ENCODE measurements at regions not wholly inside any gene's neighbourhood (a gene's known extent, or its start where the extent isn't known, plus 50 kb on each side); places are given as distances from the start of the nearest gene placed in this dataset.

- DNase-seq: no peak
Measured at GRCh38 chr2:88281302-88282217, 111.4 kb downstream of the THNSL2 start.

DNA sequence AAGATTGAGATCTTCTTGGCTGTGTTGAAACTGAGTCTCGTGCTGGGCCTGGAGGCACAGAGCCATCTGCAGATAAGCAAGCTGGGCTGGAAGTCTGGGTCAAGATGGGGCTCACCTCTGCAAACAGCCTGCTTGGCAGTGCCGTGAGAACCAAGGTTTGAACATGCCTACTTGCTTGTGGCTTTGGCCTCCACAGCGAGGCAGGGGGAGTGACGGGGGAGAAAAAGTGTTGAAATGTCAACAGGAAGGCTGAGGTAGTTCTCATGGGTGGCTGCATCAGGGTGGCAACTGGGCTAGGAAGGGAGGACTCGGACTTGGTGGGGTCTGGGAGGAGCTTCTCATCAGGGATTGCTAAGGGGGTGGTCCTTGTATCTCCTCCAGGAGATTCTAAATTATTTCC lies 99.7 kb downstream of the THNSL2 start:
- peak; percentile 23 for DNase-seq

- DNase-seq: peak; percentile 19
Measured at GRCh38 chr2:88265352-88266303, 95.5 kb downstream of the THNSL2 start.

GRCh38 chr2:88263861-88264260 lies 93.7 kb downstream of the THNSL2 start:
- no peak for DNase-seq

DNA sequence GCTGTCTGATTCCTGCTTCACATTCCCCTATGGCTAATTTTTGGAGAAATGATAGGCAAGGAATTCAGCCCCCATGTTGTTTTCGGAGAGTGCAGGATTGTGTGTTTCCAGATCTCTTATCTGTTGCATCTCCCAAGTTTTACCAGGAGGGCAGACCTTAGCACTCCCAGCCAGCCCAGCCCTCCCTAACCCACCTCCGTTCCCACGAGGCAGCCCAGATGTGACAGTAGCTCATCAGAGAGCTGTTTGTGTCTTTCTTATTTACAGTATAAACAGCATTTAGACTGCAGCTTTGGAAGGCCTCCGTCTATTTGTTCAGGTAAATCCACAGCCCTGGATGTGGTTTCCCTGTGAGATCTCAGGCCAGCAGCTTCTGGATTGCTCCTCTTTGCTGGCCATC lies 91.6 kb downstream of the THNSL2 start:
- no peak for DNase-seq

GRCh38 chr2:88258208-88258607 lies 88.1 kb downstream of the THNSL2 start:
- DNase-seq: no peak

DNA sequence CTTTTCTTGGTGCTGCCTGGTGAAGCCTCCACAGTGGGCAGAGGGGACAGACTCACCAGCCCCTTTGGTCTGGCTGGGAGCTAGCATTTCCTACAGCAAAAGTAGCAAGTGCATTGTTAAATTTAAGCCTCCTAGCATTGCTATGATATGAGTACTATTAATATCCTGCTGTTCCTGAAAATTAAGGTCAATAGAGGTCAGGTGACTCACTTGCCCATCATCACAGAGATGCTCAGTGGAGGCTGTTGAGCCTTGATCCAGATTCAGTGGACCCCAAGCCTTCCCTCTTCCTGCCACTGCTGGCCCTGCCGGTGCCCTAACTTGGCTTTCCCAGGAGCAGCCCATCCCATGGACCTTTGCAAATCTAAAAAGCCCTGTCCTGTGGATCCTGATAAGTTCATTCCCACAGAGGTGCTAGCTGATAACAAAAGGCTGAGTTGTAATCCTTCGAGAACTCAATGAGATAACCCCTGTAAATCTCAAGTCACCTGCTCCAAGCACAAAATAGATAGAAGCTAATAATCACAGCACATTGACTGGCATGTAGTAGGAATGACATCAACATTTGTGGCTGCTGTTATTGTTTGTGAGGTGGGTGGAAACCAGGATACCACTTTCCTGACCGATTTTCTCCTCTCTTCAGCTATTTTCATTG lies 84.4 kb downstream of the THNSL2 start:
- DNase-seq: no peak

DNA sequence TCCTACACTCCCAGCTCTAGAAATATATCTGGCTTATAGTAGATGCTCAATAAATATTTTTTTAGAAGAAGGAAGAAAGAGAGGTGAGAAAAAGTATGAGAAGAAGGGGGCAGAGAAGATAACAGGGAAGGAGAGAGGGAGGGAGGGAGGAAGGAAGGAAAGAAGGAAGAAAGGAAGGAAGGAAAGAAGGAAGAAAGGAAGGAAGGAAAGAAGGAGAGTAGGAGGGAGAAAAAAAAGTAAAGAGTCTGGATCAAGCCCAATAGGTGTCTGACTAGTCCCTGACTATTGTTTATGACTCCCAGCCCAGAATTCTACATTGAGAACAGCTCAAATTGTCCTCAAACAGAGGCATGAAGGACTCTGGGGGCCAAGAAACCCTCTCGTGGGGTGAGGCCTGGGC lies 83.9 kb downstream of the THNSL2 start:
- DNase-seq: no peak

GRCh38 chr2:88253375-88253774 lies 83.2 kb downstream of the THNSL2 start:
- no peak for DNase-seq

DNA sequence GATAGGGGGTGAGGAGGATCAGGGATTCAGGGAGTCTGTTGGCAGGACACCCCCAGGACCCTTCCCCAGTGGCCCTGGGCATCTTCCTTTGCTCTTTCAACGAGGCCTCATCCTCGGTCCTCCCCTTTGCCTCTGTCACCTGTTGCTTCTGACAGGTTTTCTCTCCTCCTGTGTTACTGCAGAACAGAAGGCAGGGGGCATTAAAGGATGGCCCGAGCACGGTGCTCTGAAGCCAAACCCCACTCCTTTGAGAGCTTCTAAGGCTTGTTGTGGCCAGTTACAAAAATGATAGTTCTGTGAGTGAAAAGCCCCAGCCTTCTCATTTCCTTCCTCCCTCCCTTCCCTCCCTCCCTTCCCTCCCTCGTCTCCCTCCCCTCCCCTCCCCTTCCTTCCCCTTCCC lies 82.5 kb downstream of the THNSL2 start:
- no peak for DNase-seq

DNA sequence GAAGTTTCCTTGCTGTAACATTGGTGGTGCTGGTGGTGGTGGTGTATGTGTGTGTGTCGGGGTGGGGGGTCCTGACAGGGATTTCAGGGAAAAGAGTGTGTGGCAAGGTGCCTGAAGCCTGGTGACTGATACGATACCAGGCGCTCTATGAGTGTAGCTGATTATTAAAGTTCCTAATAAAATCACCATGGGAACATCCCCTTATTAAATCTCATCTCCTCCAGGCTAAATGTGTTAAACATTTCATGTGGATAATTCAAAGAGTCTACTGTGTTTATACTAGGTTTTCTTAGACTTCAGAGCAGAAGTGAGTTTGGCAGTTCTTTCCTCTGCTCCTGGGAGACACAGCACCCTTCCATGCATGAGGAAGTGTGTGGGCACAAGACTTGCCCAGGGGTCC lies 82.0 kb downstream of the THNSL2 start:
- DNase-seq: no peak

DNA sequence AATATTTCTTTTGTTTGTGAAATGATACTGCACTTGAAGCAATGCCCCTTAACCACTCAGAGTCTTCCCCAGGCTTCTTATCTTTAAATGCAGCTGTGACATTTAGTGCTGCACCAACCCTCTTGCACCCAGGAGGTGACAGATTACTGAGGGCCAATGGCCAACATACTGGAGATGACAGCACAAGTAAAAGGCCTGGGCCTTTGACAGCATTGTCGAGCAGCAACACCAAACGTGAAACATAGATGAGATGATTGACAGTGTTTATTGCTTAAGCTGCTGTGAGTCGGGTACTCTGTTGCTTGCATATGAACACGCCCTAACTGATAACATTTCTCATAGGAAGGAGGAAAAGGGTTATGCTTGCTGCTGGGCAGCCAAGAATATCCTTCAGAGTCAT lies 80.3 kb downstream of the THNSL2 start:
- no peak for DNase-seq

GRCh38 chr2:88248280-88248828 lies 78.2 kb downstream of the THNSL2 start:
- no peak for DNase-seq

DNA sequence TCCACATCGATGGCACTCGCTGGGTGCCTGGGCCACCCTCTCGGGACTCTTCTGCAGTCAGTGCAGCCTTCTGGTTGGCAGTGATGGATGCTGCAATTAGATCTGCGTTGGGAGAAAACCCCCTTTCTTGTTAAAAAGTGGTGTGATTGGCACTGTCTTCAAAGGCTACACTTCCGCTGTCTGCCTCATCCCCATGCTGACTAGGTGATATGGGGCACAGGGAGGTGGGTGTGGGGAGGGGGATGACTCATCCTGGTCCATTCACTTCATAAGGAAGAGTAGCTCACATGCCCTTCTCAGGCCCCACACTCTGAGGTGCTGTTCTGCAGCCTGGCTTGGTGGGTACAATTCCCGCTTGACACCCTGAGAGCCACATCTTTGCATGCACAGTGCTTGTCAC lies 77.4 kb downstream of the THNSL2 start:
- DNase-seq: peak; percentile 3

GRCh38 chr2:88245109-88245508 lies 75.0 kb downstream of the THNSL2 start:
- DNase-seq: no peak

DNA sequence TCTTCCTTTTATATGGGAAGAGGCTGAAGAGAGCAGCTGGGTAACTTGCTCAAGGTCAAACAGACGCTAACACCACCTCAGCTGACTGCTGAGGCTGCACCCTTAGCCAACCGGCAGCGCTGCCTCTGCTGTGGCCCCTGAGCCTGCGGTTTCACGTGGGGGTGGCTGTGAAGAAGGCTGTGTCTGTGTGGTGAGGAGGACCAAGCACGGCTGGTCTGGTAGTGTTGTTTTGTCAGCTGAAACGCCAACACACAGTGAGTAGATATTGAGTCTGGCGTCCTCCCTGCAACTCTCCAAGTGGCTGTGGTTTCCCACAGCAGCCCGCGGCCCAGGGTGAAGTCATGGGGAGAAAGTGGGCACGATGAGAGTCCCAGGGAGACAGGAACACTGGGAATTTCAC lies 69.6 kb downstream of the THNSL2 start:
- peak; percentile 46 for DNase-seq

DNA sequence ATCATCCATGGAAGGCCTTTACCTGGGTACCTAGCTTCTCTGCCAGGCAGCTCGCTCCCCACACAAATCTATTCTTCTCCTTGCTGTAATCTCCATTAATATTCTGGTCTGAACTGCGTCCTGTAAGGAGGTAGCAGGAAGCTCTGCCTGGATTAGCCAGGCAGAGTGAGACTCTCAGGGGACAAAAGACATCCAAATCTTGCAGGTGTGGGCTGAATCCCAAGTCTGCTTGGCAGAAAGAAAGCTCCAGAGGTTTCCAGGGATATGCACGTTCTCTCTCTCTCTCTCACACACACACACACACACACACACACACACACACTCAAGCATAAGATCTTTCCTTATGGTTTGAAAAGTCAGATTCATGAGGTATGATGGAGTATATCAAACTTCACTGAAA lies 66.5 kb downstream of the THNSL2 start:
- DNase-seq: no peak

All from CD4-positive, alpha-beta T cell treated with Interleukin-10 for 1 hour (primary cell).